SU-DHL-6 (cell line): ENCODE measurements at regions not wholly inside any gene's neighbourhood (a gene's known extent, or its start where the extent isn't known, plus 50 kb on each side); places are given as distances from the start of the nearest gene placed in this dataset.

ENCODE experiments used
- H2AFZ ChIP-seq: fragments of 200-600 bp; sonication (generic); 2 replicates; pipeline ENCODE4 v1.6.1; 2014; ENCODE audit warnings: low read depth, mild to moderate bottlenecking, moderate library complexity, mixed read lengths, antibody characterized with exemption, low read length; ENCODE audit not compliant: severe bottlenecking
- H3F3A ChIP-seq: fragments of 200-600 bp; shearing (Covaris generic); 2 replicates; pipeline ENCODE4 v1.6.0; 2016; ENCODE audit warnings: antibody characterized with exemption, mild to moderate bottlenecking; ENCODE audit not compliant: insufficient read depth
- H3K27ac ChIP-seq: fragments of 200-600 bp; sonication (generic); 2 replicates; pipeline ENCODE4 v1.5.1; 2016; ENCODE audit warnings: low read depth, mild to moderate bottlenecking, low read length, moderate library complexity, mixed read lengths
- H3K27me3 ChIP-seq: fragments of 200-600 bp; sonication (generic), shearing (Covaris generic); 2 replicates; pipeline ENCODE4 v1.6.0; 2014; ENCODE audit warnings: mild to moderate bottlenecking, low read length
- H3K36me3 ChIP-seq: fragments of 200-600 bp; sonication (generic); 2 replicates; pipeline ENCODE4 v1.6.1; 2014; ENCODE audit warnings: mild to moderate bottlenecking, low read length, mixed read lengths
- H3K4me2 ChIP-seq: fragments of 300-600, 200-600 bp; shearing (Covaris generic), sonication (generic); 2 replicates; pipeline ENCODE4 v1.6.0; 2014; ENCODE audit warnings: low read length, low read depth, mild to moderate bottlenecking; ENCODE audit not compliant: poor library complexity, severe bottlenecking
- H3K4me3 ChIP-seq: fragments of 200-600 bp; sonication (generic); 2 replicates; pipeline ENCODE4 v1.5.1; 2014; ENCODE audit warnings: antibody characterized with exemption, low read length, mild to moderate bottlenecking, mixed read lengths; ENCODE audit not compliant: insufficient read depth, poor library complexity, severe bottlenecking
- H3K79me2 ChIP-seq: fragments of 200-600 bp; sonication (generic); 2 replicates; pipeline ENCODE4 v1.6.1; 2014; ENCODE audit warnings: mild to moderate bottlenecking, low read length, moderate library complexity; ENCODE audit not compliant: insufficient read depth
- H3K9ac ChIP-seq: fragments of 200-600 bp; sonication (generic); 2 replicates; pipeline ENCODE4 v1.7.0; 2014; ENCODE audit warnings: mild to moderate bottlenecking, low read length
- H3K9me2 ChIP-seq: fragments of 200-600 bp; sonication (generic); replicated peaks from 2 replicates; pipeline ENCODE4 v1.6.1; 2014; ENCODE audit warnings: low read length; ENCODE audit not compliant: insufficient read depth
- H3K9me3 ChIP-seq: fragments of 200-600 bp; sonication (generic); 2 replicates; pipeline ENCODE4 v1.6.1; 2014; ENCODE audit warnings: low read length, mixed read lengths; ENCODE audit not compliant: insufficient read depth
- H4K20me1 ChIP-seq: fragments of 200-600 bp; sonication (generic); 2 replicates; pipeline ENCODE4 v1.6.1; 2014; ENCODE audit warnings: low read depth, mild to moderate bottlenecking, antibody characterized with exemption, low read length, moderate library complexity, mixed read lengths
- CTCF ChIP-seq: fragments of 200-600 bp; sonication (generic); IDR thresholded peaks from one replicate; pipeline ENCODE4 v1.5.1; 2017; ENCODE audit warnings: antibody characterized with exemption, mild to moderate bottlenecking, low read length, moderate library complexity; ENCODE audit not compliant: insufficient read depth, poor library complexity, severe bottlenecking
- EZH2phosphoT487 ChIP-seq: fragments of 200-600 bp; sonication (generic), shearing (Covaris generic); conservative IDR thresholded peaks from 2 replicates; pipeline ENCODE4 v1.6.1; 2018; ENCODE audit warnings: mild to moderate bottlenecking, antibody characterized with exemption, low read length, moderate library complexity, mixed read lengths

DNA sequence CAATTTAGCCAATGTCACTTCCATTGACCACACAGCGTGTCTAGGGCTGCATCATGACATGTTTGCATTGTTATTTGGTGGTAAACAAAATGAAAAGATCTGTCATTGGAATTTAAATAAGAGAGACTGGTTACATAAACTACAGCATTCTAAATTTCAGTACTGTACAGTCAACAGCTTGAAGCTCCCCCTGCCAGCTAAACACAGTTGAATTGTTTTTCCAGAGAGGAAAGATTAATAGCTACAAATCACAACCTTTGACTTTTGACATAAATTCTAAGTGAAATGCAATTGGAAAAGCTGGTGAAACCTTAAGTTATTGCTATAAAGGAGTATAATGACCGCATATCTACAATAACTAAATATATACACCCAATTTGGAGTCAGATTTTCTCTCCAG lies 1600.0 kb upstream of the ACVR2A start:
- TF ChIP-seq EZH2phosphoT487 (no peak), CTCF (no peak)
- no peaks in the 10 kb centered on the region for H3F3A ChIP-seq

DNA sequence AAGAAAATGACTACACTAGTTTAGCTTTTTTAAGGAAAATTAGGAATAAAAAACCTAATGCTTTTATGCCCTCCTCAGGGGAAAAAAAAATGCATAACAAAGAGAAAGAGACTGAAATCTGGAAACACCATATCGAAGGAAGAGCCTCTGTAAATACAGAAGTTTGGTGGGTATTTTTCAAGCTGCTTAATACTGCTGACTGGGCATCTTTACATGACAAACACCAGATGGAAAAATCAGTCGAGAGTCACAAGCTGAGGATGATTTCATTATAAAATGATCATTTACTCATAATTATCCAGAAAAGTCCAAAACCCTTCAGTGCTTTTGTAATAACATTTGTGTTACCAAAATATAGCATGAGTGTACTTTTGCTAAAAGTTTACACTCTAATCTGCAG lies 1600.7 kb upstream of the ACVR2A start:
- no peak overlapping the region for H3K9ac ChIP-seq
- H3K36me3 ChIP-seq, result no peaks in the 10 kb centered on the region
- TF ChIP-seq EZH2phosphoT487 (no peak), CTCF (no peak)
- H3K4me2 ChIP-seq, result no peak overlapping the region
- H3F3A ChIP-seq, result no peaks in the 10 kb centered on the region
- H3K9me3 ChIP-seq, result no peaks in the 10 kb centered on the region
- no peaks in the 10 kb centered on the region for H4K20me1 ChIP-seq
- H2AFZ ChIP-seq, result no peak overlapping the region
- no peaks in the 10 kb centered on the region for H3K79me2 ChIP-seq
- no peaks in the 10 kb centered on the region for H3K9me2 ChIP-seq
- H3K27ac ChIP-seq, result no peak overlapping the region
- H3K27me3 ChIP-seq, result no peaks in the 10 kb centered on the region
- no peak overlapping the region for H3K4me3 ChIP-seq

More for the DNA sequence above, 1600.0 kb upstream of the ACVR2A start:
- Histone ChIP-seq H3K4me2 (no peak overlapping the region), H3K36me3 (no peaks in the 10 kb centered on the region), H4K20me1 (no peaks in the 10 kb centered on the region), H3K27me3 (no peaks in the 10 kb centered on the region), H3K79me2 (no peaks in the 10 kb centered on the region), H3K9me2 (no peaks in the 10 kb centered on the region), H3K9ac (no peak overlapping the region), H2AFZ (no peak overlapping the region), H3K4me3 (no peak overlapping the region), H3K9me3 (no peaks in the 10 kb centered on the region), H3K27ac (no peak overlapping the region)

GRCh38 chr2:146241023-146241422 lies 1603.8 kb upstream of the ACVR2A start:
- Histone ChIP-seq H4K20me1 (no peaks in the 10 kb centered on the region), H2AFZ (no peak overlapping the region), H3K36me3 (no peaks in the 10 kb centered on the region), H3K27me3 (no peaks in the 10 kb centered on the region), H3K9me2 (no peaks in the 10 kb centered on the region), H3K9ac (no peak overlapping the region), H3K4me2 (no peak overlapping the region), H3F3A (no peaks in the 10 kb centered on the region), H3K4me3 (no peak overlapping the region), H3K27ac (no peak overlapping the region), H3K9me3 (no peaks in the 10 kb centered on the region), H3K79me2 (no peaks in the 10 kb centered on the region)
- no peak for TF ChIP-seq CTCF

DNA sequence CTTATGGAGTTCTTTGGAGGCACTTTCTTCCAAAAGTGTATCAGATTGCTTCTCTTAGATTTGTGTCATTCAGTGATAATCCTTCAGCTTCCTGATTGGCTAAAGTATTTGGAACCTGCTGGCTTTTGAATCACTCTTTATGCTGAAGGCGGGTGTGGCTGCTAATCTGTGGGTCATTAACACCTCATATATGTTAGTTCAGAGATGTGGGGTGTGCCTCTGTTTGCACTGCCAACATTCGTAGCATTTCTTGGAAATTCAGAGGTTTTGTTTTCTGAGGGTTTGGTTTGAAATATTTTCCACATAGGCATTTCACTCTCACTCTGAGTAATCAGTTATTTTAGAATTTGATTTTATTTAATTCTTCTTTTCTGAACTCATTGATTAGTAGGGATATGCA lies 1604.4 kb upstream of the ACVR2A start:
- Histone ChIP-seq H2AFZ (no peak overlapping the region), H3K4me3 (no peak overlapping the region), H3K9me2 (no peaks in the 10 kb centered on the region), H3K36me3 (no peaks in the 10 kb centered on the region), H3K9me3 (no peaks in the 10 kb centered on the region), H3F3A (no peaks in the 10 kb centered on the region), H3K79me2 (no peaks in the 10 kb centered on the region), H4K20me1 (no peaks in the 10 kb centered on the region), H3K27ac (no peak overlapping the region), H3K9ac (no peak overlapping the region), H3K27me3 (no peaks in the 10 kb centered on the region), H3K4me2 (no peak overlapping the region)
- no peak for TF ChIP-seq CTCF
- TF ChIP-seq EZH2phosphoT487, result no peak
